H9 (cell line): ENCODE measurements at regions not wholly inside any gene's neighbourhood (a gene's known extent, or its start where the extent isn't known, plus 50 kb on each side); places are given as distances from the start of the nearest gene placed in this dataset.
A peak's percentile ranks its signal among the peaks of the same experiment; 100 is the strongest.

ENCODE experiments used
- DNase-seq: peaks from one replicate; pipeline ENCODE4 v3.0.0-alpha.2; 2017
- H2AFZ ChIP-seq: one replicate; pipeline ENCODE4 v1.6.1; 2013; ENCODE audit warnings: mild to moderate bottlenecking, low read length, control low read depth, moderate library complexity
- H2AK5ac ChIP-seq: 2 replicates; pipeline ENCODE4 v1.6.1; 2013; ENCODE audit warnings: low read length, control low read depth, mixed read lengths; ENCODE audit not compliant: insufficient read length
- H2BK120ac ChIP-seq: one replicate; pipeline ENCODE4 v1.6.1; 2013; ENCODE audit warnings: low read depth, mild to moderate bottlenecking, low read length, control low read depth, inconsistent platforms; ENCODE audit not compliant: poor library complexity, severe bottlenecking
- H2BK12ac ChIP-seq: 2 replicates; pipeline ENCODE4 v1.6.1; 2013; ENCODE audit warnings: low read length, control low read depth, mixed read lengths, low read depth; ENCODE audit not compliant: insufficient read length
- H2BK15ac ChIP-seq: 2 replicates; pipeline ENCODE4 v1.6.1; 2013; ENCODE audit warnings: low read depth, low read length, control low read depth
- H2BK20ac ChIP-seq: one replicate; pipeline ENCODE4 v1.6.1; 2013; ENCODE audit warnings: low read depth, mild to moderate bottlenecking, low read length, control low read depth, inconsistent platforms; ENCODE audit not compliant: poor library complexity, severe bottlenecking
- H2BK5ac ChIP-seq: 2 replicates; pipeline ENCODE4 v1.6.1; 2013; ENCODE audit warnings: low read length, control low read depth, mixed read lengths; ENCODE audit not compliant: insufficient read length
- H3K14ac ChIP-seq: 2 replicates; pipeline ENCODE4 v1.6.1; 2013; ENCODE audit warnings: low read length, control low read depth; ENCODE audit not compliant: insufficient read depth
- H3K18ac ChIP-seq: 2 replicates; pipeline ENCODE4 v1.6.1; 2013; ENCODE audit warnings: low read depth, mild to moderate bottlenecking, mixed read lengths, low read length, control low read depth; ENCODE audit not compliant: insufficient read length
- H3K23ac ChIP-seq: 2 replicates; pipeline ENCODE4 v1.6.1; 2013; ENCODE audit warnings: low read length, control low read depth, mixed read lengths, low read depth; ENCODE audit not compliant: insufficient read length
- H3K23me2 ChIP-seq: 2 replicates; pipeline ENCODE4 v1.6.1; 2013; ENCODE audit warnings: low read depth, mild to moderate bottlenecking, mixed read lengths, low read length, control low read depth; ENCODE audit not compliant: insufficient read length, poor library complexity, severe bottlenecking
- H3K27ac ChIP-seq: 2 replicates; pipeline ENCODE4 v1.5.1; 2013; ENCODE audit warnings: low read length, control low read depth, mixed read lengths, low read depth; ENCODE audit not compliant: insufficient read length
- H3K27me3 ChIP-seq: 2 replicates; pipeline ENCODE4 v1.6.1; 2013; ENCODE audit warnings: low read length, control low read depth, inconsistent platforms; ENCODE audit not compliant: insufficient read depth
- H3K4ac ChIP-seq: 2 replicates; pipeline ENCODE4 v1.6.1; 2013; ENCODE audit warnings: low read depth, mild to moderate bottlenecking, control low read depth, inconsistent platforms, low read length, moderate library complexity
- H3K4me1 ChIP-seq: 2 replicates; pipeline ENCODE4 v1.6.1; 2013; ENCODE audit warnings: low read length, control low read depth, inconsistent platforms; ENCODE audit not compliant: insufficient read depth
- H3K4me2 ChIP-seq: 2 replicates; pipeline ENCODE4 v1.6.1; 2013; ENCODE audit warnings: low read length, control low read depth, mixed read lengths; ENCODE audit not compliant: insufficient read length, insufficient read depth
- H3K56ac ChIP-seq: 2 replicates; pipeline ENCODE4 v1.6.1; 2013; ENCODE audit warnings: low read depth, mild to moderate bottlenecking, mixed read lengths, low read length, control low read depth; ENCODE audit not compliant: insufficient read length
- H3K79me1 ChIP-seq: 2 replicates; pipeline ENCODE4 v1.6.1; 2013; ENCODE audit warnings: low read depth, mild to moderate bottlenecking, moderate library complexity, low read length, control low read depth, inconsistent platforms; ENCODE audit not compliant: insufficient read depth, poor library complexity, severe bottlenecking
- H3K79me2 ChIP-seq: 2 replicates; pipeline ENCODE4 v1.6.1; 2013; ENCODE audit warnings: low read length, control low read depth, inconsistent platforms; ENCODE audit not compliant: insufficient read depth
- H3K9ac ChIP-seq: 2 replicates; pipeline ENCODE4 v1.6.1; 2013; ENCODE audit warnings: low read length, control low read depth, mixed read lengths; ENCODE audit not compliant: insufficient read length; ENCODE audit errors: extremely low read depth
- H3K9me3 ChIP-seq: one replicate; pipeline ENCODE4 v1.6.1; 2013; ENCODE audit warnings: low read depth, low read length, inconsistent platforms; ENCODE audit not compliant: control insufficient read depth
- H3T11ph ChIP-seq: one replicate; pipeline ENCODE4 v1.6.1; 2013; ENCODE audit warnings: mild to moderate bottlenecking, low read length, control low read depth, inconsistent platforms
- H4K20me1 ChIP-seq: one replicate; pipeline ENCODE4 v1.6.1; 2013; ENCODE audit not compliant: control insufficient read depth, insufficient read length, insufficient read depth
- H4K5ac ChIP-seq: 2 replicates; pipeline ENCODE4 v1.6.1; 2013; ENCODE audit warnings: low read depth, mild to moderate bottlenecking, mixed read lengths, low read length, control low read depth; ENCODE audit not compliant: insufficient read length
- H4K8ac ChIP-seq: replicated peaks from 2 replicates; pipeline ENCODE4 v1.6.1; 2013; ENCODE audit warnings: low read length, control low read depth, mixed read lengths, low read depth; ENCODE audit not compliant: insufficient read length
- H4K91ac ChIP-seq: 2 replicates; pipeline ENCODE4 v1.6.1; 2013; ENCODE audit warnings: low read depth, mild to moderate bottlenecking, moderate library complexity, mixed read lengths, low read length, control low read depth; ENCODE audit not compliant: insufficient read length
- H3K27ac Mint-ChIP-seq, 3 experiments: 2 replicates in 2 of 3; 3 replicates in 1 of 3; pipeline ENCODE4 v1.8.0; 2020 to 2021; ENCODE audit warnings: mixed read lengths in 3 of 3, mild to moderate bottlenecking in 1 of 3, moderate library complexity in 1 of 3
- H3K27me3 Mint-ChIP-seq: 2 replicates; pipeline ENCODE4 v1.8.0; 2021; ENCODE audit warnings: low read depth, mild to moderate bottlenecking, moderate library complexity, mixed read lengths
- H3K36me3 Mint-ChIP-seq, 3 experiments: 2 replicates in 2 of 3; 3 replicates in 1 of 3; pipeline ENCODE4 v1.8.0; 2020 to 2021; ENCODE audit warnings: low read depth in 3 of 3, mixed read lengths in 3 of 3; ENCODE audit not compliant: insufficient read depth in 1 of 3
- H3K4me1 Mint-ChIP-seq, 2 experiments: 2 replicates each; pipeline ENCODE4 v1.8.0; 2020; ENCODE audit warnings: mixed read lengths in 2 of 2
- H3K4me3 Mint-ChIP-seq, 2 experiments: 2 replicates in 1 of 2; 3 replicates in 1 of 2; pipeline ENCODE4 v1.8.0; 2020 to 2021; ENCODE audit warnings: mild to moderate bottlenecking in 2 of 2, mixed read lengths in 2 of 2, moderate library complexity in 1 of 2
- H3K9me3 Mint-ChIP-seq, 2 experiments: 2 replicates in 1 of 2; 3 replicates in 1 of 2; pipeline ENCODE4 v1.8.0; 2020; ENCODE audit warnings: mild to moderate bottlenecking in 2 of 2, mixed read lengths in 2 of 2, moderate library complexity in 1 of 2
- CTCF ChIP-seq: fragments of 200-600 bp; sonication (generic); conservative IDR thresholded peaks from 3 replicates; pipeline ENCODE4 v1.8.0; 2021; ENCODE audit warnings: antibody characterized with exemption, mild to moderate bottlenecking
- WGBS: extraction: QIAGEN DNeasy Blood & Tissue Kit; methylation state at CpG from one replicate; pipeline ENCODE4 v1.1.7; 2013; ENCODE audit warnings: missing lambda C conversion rate, low lambda C conversion rate, mixed read lengths; ENCODE audit not compliant: insufficient read length; ENCODE audit errors: extremely low coverage; 5-methylcytosine and 5-hydroxymethylcytosine counted together

- Histone ChIP-seq H3K79me1 (no peaks in the 10 kb centered on the region), H3K4ac (no peak overlapping the region), H3K23ac (no peak overlapping the region), H2BK120ac (no peak overlapping the region), H3K56ac (no peak overlapping the region), H2BK20ac (no peak overlapping the region), H3K4me1 (no peaks in the 10 kb centered on the region), H2AK5ac (no peak overlapping the region), H2BK12ac (no peak overlapping the region), H4K8ac (no peak overlapping the region), H3K18ac (no peak overlapping the region), H4K5ac (no peak overlapping the region), H2AFZ (no peak overlapping the region), H3K14ac (no peak overlapping the region), H3K4me2 (no peak overlapping the region), H3K27ac (no peak overlapping the region), H3K9ac (no peak overlapping the region), H4K20me1 (no peaks in the 10 kb centered on the region), H2BK15ac (no peak overlapping the region), H3K23me2 (no peaks in the 10 kb centered on the region), H3T11ph (no peak overlapping the region), H2BK5ac (no peak overlapping the region), H4K91ac (no peak overlapping the region), H3K27me3 (no peaks in the 10 kb centered on the region), H3K79me2 (no peaks in the 10 kb centered on the region), H3K9me3 (no peaks in the 10 kb centered on the region)
- Mint-ChIP-seq H3K9me3 (no peaks in the 10 kb centered on the region; a peak in 1 of 5 replicates), H3K4me3 (no peak overlapping the region), H3K27ac (peak overlapping the region in 1 of 3 experiments; percentile 24; a peak in 1 of 7 replicates), H3K36me3 (no peaks in the 10 kb centered on the region), H3K27me3 (no peaks in the 10 kb centered on the region), H3K4me1 (peaks cover 10 to 11% of the 10 kb centered on the region in 2 experiments)
- no peak for DNase-seq
- TF ChIP-seq CTCF = no peak
- WGBS = no CpG with 5 or more reads among the region's 7 CpGs
Measured at GRCh38 chr21:25323356-25323949, 283.8 kb downstream of the MRPL39 start.
